Gastrocnemius medialis (tissue), 4 donors: ENCODE measurements at regions not wholly inside any gene's neighbourhood (a gene's known extent, or its start where the extent isn't known, plus 50 kb on each side); places are given as distances from the start of the nearest gene placed in this dataset.
"Not testable (repeated sequence)": the region's sequence is repeated elsewhere in the genome, so short reads cannot be mapped to it uniquely, and the experiment has no call there.

Experiments
- POLR2A ChIP-seq, 2 donors: fragments of 450-650 bp; IDR thresholded peaks; one replicate each; pipeline ENCODE4 v1.6.1; 2017; ENCODE audit warnings: antibody characterized with exemption in 2 of 2, mild to moderate bottlenecking in 2 of 2, moderate library complexity in 2 of 2
- TF ChIP-seq, protein P1 (sequence below), 5 experiments: fragments of 450-650 bp in 3 of 5; fragments of 200-600 bp in 2 of 5; sonication (generic) in 2 of 5; IDR thresholded peaks in 4 of 5; conservative IDR thresholded peaks in 1 of 5; 1 replicate in 4 of 5; 2 replicates in 1 of 5; pipeline ENCODE4 v1.5.1; 2016 to 2019; ENCODE audit warnings: antibody characterized with exemption in 5 of 5, mild to moderate bottlenecking in 3 of 5, moderate library complexity in 3 of 5

DNA sequence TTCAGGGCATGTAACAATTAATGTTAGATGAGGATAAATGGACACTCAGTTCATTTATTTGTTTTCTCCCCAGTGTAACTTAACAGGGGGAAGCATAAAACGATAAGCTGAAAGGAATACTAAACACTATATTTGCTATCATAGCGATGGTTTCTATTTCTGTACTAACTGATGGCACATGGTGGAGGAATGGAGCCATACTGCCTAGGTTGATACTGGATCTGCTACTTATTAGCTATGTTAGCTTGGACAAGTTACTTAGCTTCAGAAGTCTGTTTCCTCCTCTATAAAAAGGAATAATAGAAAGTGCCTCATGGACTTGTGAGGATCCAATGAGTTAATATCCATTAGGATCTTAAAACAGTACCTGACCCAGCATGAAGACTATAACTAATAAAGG lies 127.5 kb downstream of the NBPF8 start:
- TF ChIP-seq, protein P1, sequence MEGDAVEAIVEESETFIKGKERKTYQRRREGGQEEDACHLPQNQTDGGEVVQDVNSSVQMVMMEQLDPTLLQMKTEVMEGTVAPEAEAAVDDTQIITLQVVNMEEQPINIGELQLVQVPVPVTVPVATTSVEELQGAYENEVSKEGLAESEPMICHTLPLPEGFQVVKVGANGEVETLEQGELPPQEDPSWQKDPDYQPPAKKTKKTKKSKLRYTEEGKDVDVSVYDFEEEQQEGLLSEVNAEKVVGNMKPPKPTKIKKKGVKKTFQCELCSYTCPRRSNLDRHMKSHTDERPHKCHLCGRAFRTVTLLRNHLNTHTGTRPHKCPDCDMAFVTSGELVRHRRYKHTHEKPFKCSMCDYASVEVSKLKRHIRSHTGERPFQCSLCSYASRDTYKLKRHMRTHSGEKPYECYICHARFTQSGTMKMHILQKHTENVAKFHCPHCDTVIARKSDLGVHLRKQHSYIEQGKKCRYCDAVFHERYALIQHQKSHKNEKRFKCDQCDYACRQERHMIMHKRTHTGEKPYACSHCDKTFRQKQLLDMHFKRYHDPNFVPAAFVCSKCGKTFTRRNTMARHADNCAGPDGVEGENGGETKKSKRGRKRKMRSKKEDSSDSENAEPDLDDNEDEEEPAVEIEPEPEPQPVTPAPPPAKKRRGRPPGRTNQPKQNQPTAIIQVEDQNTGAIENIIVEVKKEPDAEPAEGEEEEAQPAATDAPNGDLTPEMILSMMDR (IDR thresholded peaks at IDR 0.05 in 4 of 5, conservative IDR thresholded peaks at IDR 0.05 in 1 of 5) = not testable (repeated sequence)
- not testable (repeated sequence) for TF ChIP-seq POLR2A (IDR thresholded peaks at IDR 0.05)
